ENCODE measurements at regions not wholly inside any gene's neighbourhood (a gene's known extent, or its start where the extent isn't known, plus 50 kb on each side); places are given as distances from the start of the nearest gene placed in this dataset.
"Not testable (repeated sequence)": the region's sequence is repeated elsewhere in the genome, so short reads cannot be mapped to it uniquely, and the experiment has no call there.

DNA sequence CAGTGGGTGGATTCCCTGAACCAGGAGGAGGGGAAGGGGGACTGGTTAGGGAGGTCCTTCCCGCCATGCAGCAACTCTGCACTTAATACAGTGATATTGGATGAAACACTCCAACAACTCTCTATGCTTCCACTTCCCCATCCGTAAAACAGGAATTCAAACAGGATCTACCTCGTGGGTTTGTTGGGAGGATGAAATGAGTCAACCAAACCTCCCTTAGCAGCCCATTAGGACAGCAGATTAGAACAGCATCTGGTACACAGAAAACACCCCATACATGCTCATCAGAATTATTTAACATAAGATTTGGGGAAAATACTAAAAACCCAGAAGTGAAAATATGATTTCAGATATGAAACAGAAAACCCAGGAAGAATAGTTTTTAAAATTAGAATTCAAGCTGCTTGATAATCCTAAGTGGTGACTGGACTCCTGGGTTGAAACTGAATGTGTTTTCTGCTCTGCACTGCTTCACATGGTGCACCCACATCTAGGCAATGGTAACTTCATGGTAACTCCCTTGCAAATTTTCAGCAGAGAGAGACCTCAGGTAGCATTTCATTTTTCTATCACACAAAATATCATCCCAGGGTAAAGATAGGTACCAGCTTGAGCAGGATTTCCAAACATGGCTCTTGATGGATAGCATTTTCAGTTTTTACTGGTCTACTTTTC lies 326.8 kb upstream of the FRG2C start:
- no peak overlapping the region for H3K4me3 Mint-ChIP-seq
- H3K36me3 Mint-ChIP-seq: no peaks in the 10 kb centered on the region
- H3K27me3 Mint-ChIP-seq: no peaks in the 10 kb centered on the region
- no peak overlapping the region for H3K27ac Mint-ChIP-seq
- ChIA-PET CTCF (no interaction called here), POLR2A (no interaction called here)
- no peaks in the 10 kb centered on the region for H3K4me1 Mint-ChIP-seq (ENCODE audit: low read depth)
- no peak for DNase-seq
- intact Hi-C loops (cut with micrococcal nuclease): no loop called here
- no peaks in the 10 kb centered on the region for H3K9me3 Mint-ChIP-seq

DNA sequence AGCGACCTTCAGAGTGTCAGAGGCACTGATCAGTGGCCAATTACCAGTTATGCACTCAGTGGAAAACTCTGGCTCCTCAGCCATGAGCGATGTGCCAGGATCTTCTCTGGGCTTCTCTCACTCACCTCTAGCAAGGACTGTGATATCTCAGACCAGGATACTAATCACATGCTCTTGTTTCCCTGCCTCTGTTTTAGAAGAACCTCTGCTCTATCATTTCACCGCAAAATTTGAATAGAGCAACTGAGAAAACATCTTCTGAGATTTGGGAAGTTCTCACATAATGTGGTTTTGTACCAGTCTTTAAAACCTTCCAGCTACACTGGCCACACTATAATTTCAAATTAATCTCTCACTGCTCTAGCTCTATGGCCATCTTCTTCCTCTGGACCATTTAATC lies 325.8 kb upstream of the FRG2C start:
- Mint-ChIP-seq H3K4me3 (no peak overlapping the region), H3K27ac (no peak overlapping the region)
- intact Hi-C loops (cut with micrococcal nuclease): no loop called here

DNA sequence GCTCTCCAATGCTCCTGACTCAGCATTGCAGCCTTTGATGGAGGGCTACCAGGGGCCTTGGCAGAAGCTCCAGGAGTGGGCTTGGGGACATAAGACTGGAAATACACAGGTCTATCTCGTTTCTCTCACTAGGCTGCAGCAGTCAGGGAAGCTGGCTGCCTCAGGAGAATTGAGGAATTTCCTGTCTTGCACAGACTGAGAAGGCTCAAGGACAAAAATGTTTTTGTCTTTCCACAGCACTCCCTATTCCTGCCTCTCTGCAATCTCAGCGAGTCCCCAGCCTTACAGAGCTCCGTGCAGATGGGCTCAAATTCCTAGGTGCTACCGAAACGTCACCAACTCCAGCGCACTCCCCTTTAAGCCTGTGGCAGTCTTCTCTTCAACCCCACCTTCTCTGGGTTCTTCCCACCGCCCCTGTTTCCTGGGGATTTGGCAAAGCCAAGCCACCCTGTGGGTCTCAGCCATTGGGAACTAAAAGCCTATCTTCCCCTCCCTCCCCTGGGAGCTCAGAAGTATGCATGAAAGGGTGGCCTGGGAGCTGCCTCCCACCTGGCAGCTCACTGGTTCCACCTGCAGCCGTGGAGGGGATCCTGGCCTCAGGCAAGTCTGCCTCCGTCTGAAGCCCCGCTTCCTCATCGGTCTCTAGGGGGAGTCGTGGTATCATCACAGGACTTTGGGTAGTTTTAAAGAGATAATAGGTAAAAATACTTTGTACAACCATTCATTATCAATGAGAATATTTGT lies 322.6 kb upstream of the FRG2C start:
- no peak overlapping the region for H3K27ac Mint-ChIP-seq
- no peaks in the 10 kb centered on the region for H3K27me3 Mint-ChIP-seq
- POLR2A ChIA-PET: no interaction called here
- H3K36me3 Mint-ChIP-seq: no peaks in the 10 kb centered on the region
- no peaks in the 10 kb centered on the region for H3K9me3 Mint-ChIP-seq
- DNase-seq: no peak
- intact Hi-C loops (cut with micrococcal nuclease): no loop called here
- H3K4me1 Mint-ChIP-seq (ENCODE audit: low read depth): no peaks in the 10 kb centered on the region
- CTCF ChIA-PET: no interaction called here
- no peak overlapping the region for H3K4me3 Mint-ChIP-seq

More for the DNA sequence above, 325.8 kb upstream of the FRG2C start:
- no peak for DNase-seq
- Mint-ChIP-seq H3K4me1 (ENCODE audit: low read depth) (no peaks in the 10 kb centered on the region), H3K9me3 (no peaks in the 10 kb centered on the region), H3K36me3 (no peaks in the 10 kb centered on the region), H3K27me3 (no peaks in the 10 kb centered on the region)
- ChIA-PET CTCF (no interaction called here), POLR2A (no interaction called here)

DNA sequence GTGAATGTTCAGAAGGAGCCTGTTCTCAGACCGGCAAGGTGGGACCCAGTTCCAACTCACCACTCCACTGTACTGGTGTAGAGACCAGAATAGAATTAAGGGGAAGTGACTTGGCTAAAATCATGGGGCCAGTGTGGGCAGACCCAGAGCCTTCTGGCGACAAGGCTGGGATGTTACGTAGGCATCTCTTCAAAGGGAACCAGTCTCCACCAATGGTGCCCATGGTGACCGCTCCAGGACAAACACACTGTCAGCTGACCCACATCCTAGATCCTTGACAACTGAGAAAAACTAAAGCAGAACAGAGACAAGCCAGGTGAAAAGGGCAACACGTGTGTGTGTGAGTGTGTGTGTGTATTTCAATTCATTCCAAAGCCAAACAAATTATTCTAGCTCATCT lies 321.7 kb upstream of the FRG2C start:
- POLR2A ChIA-PET: no interaction called here
- H3K4me1 Mint-ChIP-seq (ENCODE audit: low read depth): no peaks in the 10 kb centered on the region
- H3K4me3 Mint-ChIP-seq: no peak overlapping the region
- CTCF ChIA-PET: no interaction called here
- intact Hi-C loops (cut with micrococcal nuclease): no loop called here
- H3K9me3 Mint-ChIP-seq: no peaks in the 10 kb centered on the region
- DNase-seq: no peak
- no peaks in the 10 kb centered on the region for H3K27me3 Mint-ChIP-seq
- no peaks in the 10 kb centered on the region for H3K36me3 Mint-ChIP-seq
- H3K27ac Mint-ChIP-seq: no peak overlapping the region

DNA sequence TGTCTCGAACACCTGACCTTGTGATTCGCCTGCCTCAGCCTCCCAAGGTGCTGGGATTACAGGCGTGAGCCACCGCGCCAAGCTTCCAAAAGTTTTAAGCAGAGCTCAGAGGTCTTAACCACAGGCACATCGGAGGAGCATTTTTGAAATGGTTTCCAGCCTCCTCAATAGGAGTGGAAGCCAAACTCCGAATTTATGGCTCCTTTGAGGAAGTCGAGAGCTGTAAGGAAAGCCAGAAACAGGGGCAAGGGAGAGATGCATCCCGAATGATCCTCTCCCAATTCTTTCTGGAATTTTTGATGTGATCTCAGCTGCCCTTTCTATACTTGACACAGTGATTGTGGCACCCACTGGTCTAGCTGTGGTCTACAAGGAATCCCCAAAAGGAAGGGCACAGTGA lies 313.6 kb upstream of the FRG2C start:
- POLR2A ChIA-PET; H3K4me1 Mint-ChIP-seq (ENCODE audit: low read depth); H3K36me3 Mint-ChIP-seq; H3K27ac Mint-ChIP-seq; H3K27me3 Mint-ChIP-seq; CTCF ChIA-PET; H3K9me3 Mint-ChIP-seq; intact Hi-C loops (cut with micrococcal nuclease); DNase-seq; H3K4me3 Mint-ChIP-seq: not testable (repeated sequence)

DNA sequence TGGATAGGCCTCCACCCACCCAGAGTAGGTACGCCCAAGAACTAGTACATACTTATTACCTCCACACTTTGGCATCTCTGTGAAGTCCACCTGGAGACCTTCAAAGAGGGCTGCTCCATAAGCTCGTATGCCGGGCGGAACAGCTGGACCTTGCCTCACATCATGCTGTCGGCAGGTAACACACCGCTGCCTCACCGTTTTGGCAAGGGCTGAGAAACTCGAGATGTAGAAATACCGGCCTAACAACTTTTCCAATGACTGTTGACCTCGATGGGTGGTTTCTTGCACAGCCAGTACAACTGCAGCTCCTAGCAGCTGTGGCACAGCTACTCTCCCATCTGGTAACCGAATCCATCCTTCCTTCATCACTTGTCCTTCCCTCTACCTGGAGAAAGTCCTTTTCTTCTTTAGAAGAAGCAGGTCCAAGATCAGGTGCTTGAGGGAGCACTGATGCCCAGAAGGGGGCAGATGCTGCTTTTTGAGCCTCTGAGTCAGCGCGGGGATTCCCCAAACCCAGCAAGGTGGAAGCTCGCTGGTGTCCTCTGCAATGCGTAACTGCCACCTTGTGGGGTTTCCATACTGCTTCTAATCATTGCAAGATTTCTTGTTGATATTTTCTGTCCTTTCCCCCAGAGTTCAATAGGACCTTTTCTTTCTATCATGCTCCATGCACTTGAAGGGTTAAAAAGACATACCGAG lies 301.9 kb upstream of the FRG2C start:
- H3K36me3 Mint-ChIP-seq; H3K4me1 Mint-ChIP-seq (ENCODE audit: low read depth); H3K27me3 Mint-ChIP-seq; H3K9me3 Mint-ChIP-seq; POLR2A ChIA-PET; H3K4me3 Mint-ChIP-seq; H3K27ac Mint-ChIP-seq: not testable (repeated sequence)
- intact Hi-C loops (cut with micrococcal nuclease): loop anchor here (2.0 kb wide), 2 partner anchors 67 to 169 kb away; no protein-coding TSS in a partner anchor
- peak; percentile 74 for DNase-seq
- CTCF ChIA-PET: interaction anchor here (2.0 kb wide), 1 partner anchor 107 kb away, joined by 4 read pairs; no protein-coding TSS in a partner anchor

DNA sequence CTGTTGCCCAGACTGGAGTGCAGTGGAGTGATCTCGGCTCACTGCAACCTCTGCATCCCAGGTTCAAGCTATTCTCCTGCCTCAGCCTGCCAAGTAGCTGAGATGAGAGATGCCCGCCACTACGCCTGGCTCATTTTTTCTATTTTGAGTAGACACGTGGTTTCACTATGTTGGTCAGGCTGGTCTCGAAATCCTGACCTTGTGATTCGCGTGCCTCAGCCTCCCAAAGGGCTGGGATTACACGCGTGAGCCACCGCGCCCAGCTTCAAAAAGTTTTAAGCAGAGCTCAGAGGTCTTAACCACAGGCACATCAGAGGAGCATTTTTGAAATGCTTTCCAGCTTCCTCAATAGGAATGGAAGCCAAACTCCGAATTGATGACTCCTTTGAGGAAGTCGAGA lies 291.2 kb upstream of the FRG2C start:
- H3K9me3 Mint-ChIP-seq; DNase-seq; intact Hi-C loops (cut with micrococcal nuclease); H3K27me3 Mint-ChIP-seq; H3K4me1 Mint-ChIP-seq (ENCODE audit: low read depth); CTCF ChIA-PET; H3K27ac Mint-ChIP-seq; H3K36me3 Mint-ChIP-seq; H3K4me3 Mint-ChIP-seq; POLR2A ChIA-PET: not testable (repeated sequence)

DNA sequence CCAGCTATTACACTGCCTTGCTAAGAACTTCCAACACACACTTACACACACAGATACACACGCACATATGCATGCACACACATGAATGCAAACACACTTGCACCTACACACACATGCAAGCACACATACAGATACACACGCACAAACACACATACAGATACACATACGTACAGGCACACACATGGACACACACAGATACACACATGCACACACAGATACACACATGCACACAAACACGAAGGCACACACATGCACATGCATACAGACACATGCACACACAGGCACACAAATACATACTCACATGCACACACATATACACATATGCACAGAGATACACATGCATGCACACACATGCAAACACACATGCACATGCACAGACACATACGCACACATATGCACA lies 284.3 kb upstream of the FRG2C start:
- H3K9me3 Mint-ChIP-seq; H3K27ac Mint-ChIP-seq; H3K4me3 Mint-ChIP-seq; H3K36me3 Mint-ChIP-seq; DNase-seq; intact Hi-C loops (cut with micrococcal nuclease); CTCF ChIA-PET; H3K27me3 Mint-ChIP-seq; H3K4me1 Mint-ChIP-seq (ENCODE audit: low read depth); POLR2A ChIA-PET: not testable (repeated sequence)

DNA sequence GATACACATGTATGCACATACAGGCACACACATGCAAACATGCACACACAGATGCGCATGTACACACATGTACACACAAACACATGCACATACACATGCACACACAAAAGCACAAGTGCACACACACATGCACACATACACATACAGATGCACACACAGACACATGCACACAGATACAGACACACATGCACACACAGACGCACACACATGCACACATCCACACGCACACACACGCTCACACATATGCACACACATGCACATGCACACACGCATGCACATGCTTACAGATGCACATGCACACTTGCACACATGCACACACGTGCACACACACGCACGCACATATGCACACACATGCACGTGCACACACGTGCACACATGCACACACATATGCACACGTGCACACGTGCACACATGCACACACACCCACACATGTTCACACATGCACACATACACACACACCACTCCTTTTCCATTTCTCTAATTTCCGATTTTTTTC lies 283.8 kb upstream of the FRG2C start:
- DNase-seq: no peak
- Mint-ChIP-seq H3K4me1 (ENCODE audit: low read depth) (no peaks in the 10 kb centered on the region), H3K4me3 (no peak overlapping the region), H3K27me3 (peaks cover 3% of the 10 kb centered on the region), H3K36me3 (no peaks in the 10 kb centered on the region), H3K27ac (no peak overlapping the region), H3K9me3 (peaks cover 9% of the 10 kb centered on the region)
- intact Hi-C loops (cut with micrococcal nuclease): no loop called here
- POLR2A ChIA-PET: no interaction called here
- CTCF ChIA-PET: no interaction called here

DNA sequence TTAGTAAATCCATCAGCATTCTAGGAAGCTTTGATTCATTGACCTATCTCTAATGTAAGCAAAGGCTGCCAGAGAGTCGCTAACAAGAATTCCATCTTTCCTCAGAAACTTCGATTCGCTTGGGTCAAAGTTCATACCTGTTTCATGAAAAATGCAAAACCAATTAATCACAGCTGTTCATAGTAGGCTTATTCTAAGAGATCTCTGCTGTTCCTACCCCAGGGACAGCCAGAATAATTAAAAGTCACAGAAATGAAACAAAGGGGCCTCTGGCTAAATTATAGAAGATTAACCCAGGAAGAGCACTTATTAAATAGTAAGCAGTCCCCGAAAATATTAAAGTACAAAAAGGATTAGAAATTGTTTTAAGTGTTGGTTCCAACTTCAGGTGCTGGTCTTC lies 280.1 kb upstream of the FRG2C start:
- H3K36me3 Mint-ChIP-seq; H3K9me3 Mint-ChIP-seq; H3K27ac Mint-ChIP-seq; DNase-seq; H3K27me3 Mint-ChIP-seq; POLR2A ChIA-PET; CTCF ChIA-PET; intact Hi-C loops (cut with micrococcal nuclease); H3K4me3 Mint-ChIP-seq; H3K4me1 Mint-ChIP-seq (ENCODE audit: low read depth): not testable (repeated sequence)

DNA sequence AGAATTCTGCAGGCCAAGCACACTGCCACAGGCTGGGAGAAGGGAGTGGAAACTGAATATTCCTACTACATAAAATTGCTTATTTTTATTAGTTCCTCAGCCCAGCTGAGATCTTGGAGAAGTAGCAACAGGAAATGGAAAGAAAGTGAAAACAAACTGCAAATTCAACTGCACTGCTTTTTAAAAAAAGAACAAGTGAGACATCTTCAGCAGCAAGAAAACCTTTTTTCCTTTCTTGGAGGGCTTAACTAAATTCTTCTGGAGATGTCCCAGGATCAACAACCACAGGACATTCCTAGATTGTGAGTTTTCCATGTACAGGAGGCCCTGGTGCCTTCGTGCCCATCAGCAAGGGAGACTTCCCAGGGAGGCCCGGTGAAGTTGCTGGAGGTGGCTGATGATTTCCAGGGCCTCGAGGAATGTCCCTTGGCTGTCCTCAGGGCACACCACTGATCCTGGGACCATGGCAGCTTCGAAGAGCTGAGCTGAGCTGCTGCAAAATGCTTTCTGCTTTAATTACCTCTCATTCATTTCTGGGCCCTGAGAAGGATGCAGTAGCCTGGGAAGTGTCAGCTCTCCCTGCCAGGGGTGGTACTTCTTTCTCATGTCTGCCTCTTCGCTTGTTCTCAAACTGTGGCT lies 275.5 kb upstream of the FRG2C start:
- H3K4me1 Mint-ChIP-seq (ENCODE audit: low read depth); POLR2A ChIA-PET; H3K27ac Mint-ChIP-seq; H3K9me3 Mint-ChIP-seq; DNase-seq; intact Hi-C loops (cut with micrococcal nuclease); H3K27me3 Mint-ChIP-seq; H3K4me3 Mint-ChIP-seq; CTCF ChIA-PET; H3K36me3 Mint-ChIP-seq: not testable (repeated sequence)

DNA sequence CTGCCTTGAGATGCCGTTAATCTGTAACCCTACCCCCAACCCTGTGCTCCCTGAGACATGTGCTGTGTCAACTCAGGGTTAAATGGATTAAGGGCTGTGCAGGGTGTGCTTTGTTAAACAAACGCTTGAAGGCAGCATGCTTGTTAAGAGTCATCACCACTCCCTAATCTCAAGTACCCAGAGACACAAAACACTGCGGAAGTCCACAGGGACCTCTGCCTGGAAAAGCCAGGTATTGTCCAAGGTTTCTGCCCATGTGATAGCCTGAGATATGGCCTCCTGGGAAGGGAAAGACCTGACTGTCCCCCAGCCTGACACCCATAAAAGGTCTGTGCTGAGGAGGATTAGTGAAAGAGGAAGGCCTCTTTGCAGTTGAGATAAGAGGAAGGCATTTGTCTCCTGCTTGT lies 270.8 kb upstream of the FRG2C start:
- H3K27me3 Mint-ChIP-seq; H3K36me3 Mint-ChIP-seq; DNase-seq; POLR2A ChIA-PET; intact Hi-C loops (cut with micrococcal nuclease); H3K4me1 Mint-ChIP-seq (ENCODE audit: low read depth); H3K9me3 Mint-ChIP-seq; CTCF ChIA-PET; H3K27ac Mint-ChIP-seq; H3K4me3 Mint-ChIP-seq: not testable (repeated sequence)

Measured in activated CD4-positive, alpha-beta memory T cell treated with anti-CD3 and anti-CD28 coated beads for 36 hours (primary cell).